Neuronal stem cell (in vitro differentiated cells): ENCODE measurements at regions not wholly inside any gene's neighbourhood (a gene's known extent, or its start where the extent isn't known, plus 50 kb on each side); places are given as distances from the start of the nearest gene placed in this dataset.

Source experiments
- DNase-seq: peaks from one replicate; pipeline ENCODE4 v3.0.0-alpha.2; 2013; ENCODE audit warnings: low spot score
- H2AFZ ChIP-seq: one replicate; pipeline ENCODE4 v1.6.1; 2013; ENCODE audit warnings: mild to moderate bottlenecking, low read length, inconsistent platforms
- H2AK5ac ChIP-seq: 2 replicates; pipeline ENCODE4 v1.6.1; 2013; ENCODE audit warnings: low read depth, mild to moderate bottlenecking, inconsistent platforms, low read length, moderate library complexity, mixed read lengths
- H2BK120ac ChIP-seq: 2 replicates; pipeline ENCODE4 v1.6.1; 2013; ENCODE audit warnings: low read depth, mild to moderate bottlenecking, inconsistent platforms, low read length, moderate library complexity, mixed read lengths
- H2BK12ac ChIP-seq: one replicate; pipeline ENCODE4 v1.6.1; 2013; ENCODE audit warnings: low read length, inconsistent platforms
- H2BK15ac ChIP-seq: 2 replicates; pipeline ENCODE4 v1.6.1; 2013; ENCODE audit warnings: mild to moderate bottlenecking, low read length, inconsistent platforms, mixed read lengths
- H2BK5ac ChIP-seq: one replicate; pipeline ENCODE4 v1.6.1; 2013; ENCODE audit warnings: inconsistent platforms, mild to moderate bottlenecking, low read length, moderate library complexity
- H3K14ac ChIP-seq: one replicate; pipeline ENCODE4 v1.6.1; 2013; ENCODE audit warnings: low read length, inconsistent platforms
- H3K18ac ChIP-seq: 2 replicates; pipeline ENCODE4 v1.6.1; 2013; ENCODE audit warnings: low read length, inconsistent platforms
- H3K23ac ChIP-seq: 2 replicates; pipeline ENCODE4 v1.6.1; 2013; ENCODE audit warnings: low read depth, mild to moderate bottlenecking, mixed read lengths, low read length, inconsistent platforms; ENCODE audit not compliant: poor library complexity
- H3K27ac ChIP-seq: replicated peaks from 3 replicates; pipeline ENCODE4 v1.5.1; 2013; ENCODE audit warnings: low read length, inconsistent platforms
- H3K27me3 ChIP-seq, 3 experiments: 2 replicates each; pipeline ENCODE4 v1.6.1; 2013; ENCODE audit warnings: low read length in 3 of 3, mild to moderate bottlenecking in 2 of 3, inconsistent platforms in 1 of 3, low read depth in 1 of 3, mixed read lengths in 1 of 3, moderate library complexity in 1 of 3; ENCODE audit not compliant: control insufficient read depth in 3 of 3, insufficient read depth in 3 of 3
- H3K36me3 ChIP-seq, 2 donors: replicated peaks in 1 of 2; 2 replicates each; pipeline ENCODE4 v1.6.1; 2013; ENCODE audit warnings: low read length in 2 of 2; ENCODE audit not compliant: control insufficient read depth in 2 of 2, insufficient read depth in 2 of 2
- H3K4ac ChIP-seq: 2 replicates; pipeline ENCODE4 v1.6.1; 2013; ENCODE audit warnings: inconsistent platforms, mild to moderate bottlenecking, low read length, moderate library complexity
- H3K4me1 ChIP-seq, 2 donors: 1 replicate in 1 of 2; 2 replicates in 1 of 2; pipeline ENCODE4 v1.6.1; 2013; ENCODE audit warnings: low read length in 2 of 2, low read depth in 1 of 2; ENCODE audit not compliant: control insufficient read depth in 2 of 2, insufficient read depth in 1 of 2
- H3K4me2 ChIP-seq: one replicate; pipeline ENCODE4 v1.6.1; 2013; ENCODE audit warnings: mild to moderate bottlenecking, low read length, inconsistent platforms; ENCODE audit not compliant: insufficient read depth, poor library complexity, severe bottlenecking
- H3K4me3 ChIP-seq, 2 donors: 2 replicates each; pipeline ENCODE4 v1.5.1; 2013; ENCODE audit warnings: low read length in 2 of 2, mild to moderate bottlenecking in 2 of 2, inconsistent platforms in 1 of 2, moderate library complexity in 1 of 2
- H3K79me1 ChIP-seq: one replicate; pipeline ENCODE4 v1.6.1; 2013; ENCODE audit warnings: low read depth, mild to moderate bottlenecking, inconsistent platforms, low read length, moderate library complexity
- H3K9ac ChIP-seq: one replicate; pipeline ENCODE4 v1.6.1; 2013; ENCODE audit warnings: mild to moderate bottlenecking, low read depth, low read length, inconsistent platforms; ENCODE audit not compliant: poor library complexity
- H3K9me3 ChIP-seq, 2 donors: replicated peaks in 1 of 2; 2 replicates each; pipeline versions ENCODE3 to v1.6.1; 2013; ENCODE audit warnings: low read length in 2 of 2, mild to moderate bottlenecking in 2 of 2, inconsistent platforms in 1 of 2, low read depth in 1 of 2, mixed read lengths in 1 of 2, moderate library complexity in 1 of 2; ENCODE audit not compliant: control insufficient read depth in 2 of 2, insufficient read depth in 1 of 2
- H4K8ac ChIP-seq: one replicate; pipeline ENCODE4 v1.6.1; 2013; ENCODE audit warnings: low read depth, mild to moderate bottlenecking, inconsistent platforms, low read length, moderate library complexity
- H4K91ac ChIP-seq: one replicate; pipeline ENCODE4 v1.6.1; 2013; ENCODE audit warnings: low read length, low read depth, mild to moderate bottlenecking, inconsistent platforms; ENCODE audit not compliant: poor library complexity
- WGBS, 2 donors: extraction: QIAGEN DNeasy Blood & Tissue Kit; methylation state at CpG; one replicate each; pipeline ENCODE4 v1.1.7; 2013; ENCODE audit warnings: missing lambda C conversion rate in 2 of 2, mixed read lengths in 1 of 2; ENCODE audit not compliant: insufficient read length in 2 of 2, insufficient replicate concordance in 1 of 2; ENCODE audit errors: extremely low coverage in 2 of 2; 5-methylcytosine and 5-hydroxymethylcytosine counted together

DNA sequence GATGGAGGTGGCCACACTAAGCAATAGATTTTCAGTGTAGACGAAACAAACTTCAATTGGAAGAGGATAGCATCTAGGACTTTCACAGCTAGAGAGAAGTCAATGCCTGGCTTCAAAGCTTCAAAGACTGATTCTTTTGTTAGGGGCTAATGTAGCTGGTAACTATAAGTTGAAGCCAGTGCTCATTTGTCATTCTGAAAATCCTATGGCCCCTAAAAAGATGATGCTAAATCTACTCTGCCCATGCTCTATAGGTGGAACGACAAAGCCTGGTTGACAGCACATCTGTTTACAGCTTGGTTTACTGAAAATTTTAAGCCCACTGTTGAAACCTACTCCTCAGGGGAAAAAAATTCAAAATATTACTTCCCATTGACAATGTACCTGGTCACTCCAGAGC lies 226.7 kb downstream of the BCAS1 start:
- DNase-seq = no peak
- Histone ChIP-seq H3K4me1 (peaks cover 0 to 5% of the 10 kb centered on the region in 2 donors), H3K4me2 (no peak overlapping the region), H2AFZ (no peak overlapping the region), H3K23ac (no peak overlapping the region), H3K9ac (no peak overlapping the region), H2BK15ac (no peak overlapping the region), H3K4ac (no peak overlapping the region), H3K18ac (no peak overlapping the region), H3K79me1 (no peaks in the 10 kb centered on the region), H3K27ac (no peak overlapping the region), H3K9me3 (no peaks in the 10 kb centered on the region), H2BK12ac (no peak overlapping the region), H3K4me3 (no peak overlapping the region), H3K14ac (no peak overlapping the region), H2BK5ac (no peak overlapping the region), H2BK120ac (no peak overlapping the region), H3K27me3 (no peaks in the 10 kb centered on the region), H2AK5ac (no peak overlapping the region), H4K91ac (no peak overlapping the region), H4K8ac (no peak overlapping the region), H3K36me3 (no peaks in the 10 kb centered on the region)
- no CpG with 5 or more reads among the region's 2 CpGs for WGBS, 2 donors

DNA sequence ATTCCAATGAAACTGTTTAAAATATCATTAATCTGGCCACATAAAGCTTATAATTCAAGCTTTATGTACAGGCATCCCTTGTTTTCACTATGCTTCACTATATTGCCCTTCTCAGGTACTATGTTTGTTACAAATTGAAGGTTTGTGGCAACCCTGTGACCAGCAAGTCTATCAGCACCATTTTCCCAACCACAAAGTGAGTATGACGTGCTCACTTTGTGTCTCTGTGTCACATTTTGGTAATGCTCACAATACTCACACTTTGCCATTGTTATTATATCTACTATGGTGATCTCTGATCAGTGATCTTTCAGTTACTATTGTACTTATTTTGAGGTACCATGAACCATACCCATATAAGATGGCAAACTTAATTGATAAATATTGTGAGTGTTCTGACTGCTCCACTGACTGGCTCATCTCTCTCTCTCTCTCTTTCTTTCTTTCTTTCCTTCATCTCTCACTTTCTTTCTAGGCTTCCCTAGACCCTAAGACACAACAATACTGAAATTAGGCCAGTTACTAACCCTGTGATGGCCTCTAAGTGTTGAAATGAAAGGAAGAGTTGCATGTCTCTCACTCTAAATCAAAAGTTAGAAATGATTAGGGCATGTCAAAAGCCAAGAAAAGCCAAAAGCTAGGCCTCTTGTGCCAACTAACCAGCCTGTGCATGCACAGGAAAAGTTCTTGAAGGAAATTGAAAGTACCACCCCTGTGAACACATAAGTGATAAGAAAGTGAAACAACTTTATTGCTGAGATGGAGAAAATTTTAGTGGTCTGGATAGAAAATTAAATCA lies 227.9 kb downstream of the BCAS1 start:
- Histone ChIP-seq H2AK5ac (no peak overlapping the region), H3K36me3 (no peaks in the 10 kb centered on the region), H3K79me1 (no peaks in the 10 kb centered on the region), H3K23ac (no peak overlapping the region), H3K14ac (no peak overlapping the region), H2BK12ac (no peak overlapping the region), H3K4me2 (no peak overlapping the region), H3K4me3 (no peak overlapping the region), H2AFZ (no peak overlapping the region), H3K4ac (no peak overlapping the region), H4K91ac (no peak overlapping the region), H3K9ac (no peak overlapping the region), H3K27me3 (no peaks in the 10 kb centered on the region), H3K9me3 (no peaks in the 10 kb centered on the region), H3K18ac (no peak overlapping the region), H2BK120ac (no peak overlapping the region), H2BK5ac (no peak overlapping the region), H3K4me1 (peaks cover 0 to 4% of the 10 kb centered on the region in 2 donors), H3K27ac (no peak overlapping the region), H4K8ac (no peak overlapping the region), H2BK15ac (no peak overlapping the region)
- DNase-seq = no peak
- WGBS, 2 donors = no CpG with 5 or more reads among the region's 1 CpG

DNA sequence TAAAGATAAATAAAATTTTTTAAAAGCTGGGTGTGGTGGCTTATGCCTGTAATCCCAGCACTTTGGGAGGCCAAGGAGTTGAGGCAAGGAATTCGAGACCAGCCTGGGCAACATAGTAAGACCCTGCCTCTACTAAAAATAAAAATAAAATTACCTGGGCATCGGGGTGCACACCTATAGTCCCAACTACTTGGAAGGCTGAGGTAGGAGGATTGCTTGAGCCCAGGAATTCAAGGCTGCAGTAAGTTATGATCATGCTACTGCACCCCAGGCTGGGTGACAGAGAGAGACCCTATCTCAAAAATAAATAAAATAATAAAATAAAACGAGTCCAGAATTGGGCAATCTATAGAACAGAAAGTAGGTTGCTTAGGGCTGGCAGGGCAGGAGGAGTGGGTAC lies 228.7 kb downstream of the BCAS1 start:
- Histone ChIP-seq H3K9me3 (no peaks in the 10 kb centered on the region), H3K4me3 (no peak overlapping the region), H3K4me1 (peaks cover 0 to 3% of the 10 kb centered on the region in 2 donors), H3K36me3 (no peaks in the 10 kb centered on the region), H3K4me2 (no peak overlapping the region), H4K8ac (no peak overlapping the region), H2BK15ac (no peak overlapping the region), H3K27ac (no peak overlapping the region), H2AFZ (no peak overlapping the region), H3K9ac (no peak overlapping the region), H4K91ac (no peak overlapping the region), H3K79me1 (no peaks in the 10 kb centered on the region), H2AK5ac (no peak overlapping the region), H2BK12ac (no peak overlapping the region), H3K14ac (no peak overlapping the region), H3K18ac (no peak overlapping the region), H2BK5ac (no peak overlapping the region), H3K4ac (no peak overlapping the region), H2BK120ac (no peak overlapping the region), H3K27me3 (no peaks in the 10 kb centered on the region), H3K23ac (no peak overlapping the region)
- no CpG with 5 or more reads among the region's 3 CpGs for WGBS, 2 donors
- DNase-seq = no peak

DNA sequence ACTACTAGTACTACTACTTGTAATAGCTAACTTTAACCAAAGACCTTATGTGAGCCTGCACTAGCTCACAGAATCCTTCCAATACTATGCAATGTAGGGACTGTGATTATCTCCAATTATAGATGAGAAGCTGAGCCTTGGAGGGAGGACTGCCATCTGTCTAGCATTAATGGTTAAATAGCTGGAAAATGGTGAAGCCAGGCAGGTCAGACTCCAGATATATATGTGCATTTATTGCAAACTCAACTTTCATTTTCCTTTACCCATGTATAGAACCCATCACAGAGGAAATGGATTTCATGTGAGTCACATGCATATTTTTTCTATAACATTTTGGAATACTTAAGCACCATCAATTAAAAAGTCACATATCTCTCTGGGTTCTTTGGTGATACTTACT lies 229.9 kb downstream of the BCAS1 start:
- Histone ChIP-seq H2BK15ac (no peak overlapping the region), H3K36me3 (no peaks in the 10 kb centered on the region), H3K27me3 (no peaks in the 10 kb centered on the region), H3K18ac (no peak overlapping the region), H3K4me2 (no peak overlapping the region), H3K4me1 (peaks cover 0 to 3% of the 10 kb centered on the region in 2 donors), H2BK120ac (no peak overlapping the region), H3K23ac (no peak overlapping the region), H2AFZ (no peak overlapping the region), H3K4me3 (no peak overlapping the region), H3K9me3 (no peaks in the 10 kb centered on the region), H3K27ac (no peak overlapping the region), H2BK12ac (no peak overlapping the region), H3K9ac (no peak overlapping the region), H2AK5ac (no peak overlapping the region), H3K14ac (no peak overlapping the region), H3K4ac (no peak overlapping the region), H3K79me1 (no peaks in the 10 kb centered on the region), H2BK5ac (no peak overlapping the region), H4K8ac (no peak overlapping the region), H4K91ac (no peak overlapping the region)
- DNase-seq = no peak
